ENCODE measurements at regions not wholly inside any gene's neighbourhood (a gene's known extent, or its start where the extent isn't known, plus 50 kb on each side); places are given as distances from the start of the nearest gene placed in this dataset.

- Mint-ChIP-seq H3K27me3 (ENCODE audit: unreplicated experiment) (peaks cover 11% of the 10 kb centered on the region), H3K4me3 (ENCODE audit: unreplicated experiment) (peak overlapping the region; percentile 10), H3K4me1 (ENCODE audit: unreplicated experiment) (peaks cover 8% of the 10 kb centered on the region), H3K9me3 (ENCODE audit: unreplicated experiment) (no peaks in the 10 kb centered on the region), H3K27ac (ENCODE audit: unreplicated experiment) (no peak overlapping the region), H3K36me3 (ENCODE audit: low read depth, unreplicated experiment) (peaks cover 7% of the 10 kb centered on the region)
- TF ChIP-seq CTCF (IDR thresholded peaks at IDR 0.05; ENCODE audit: unreplicated experiment), result no peak
- DNase-seq (ENCODE audit: low spot score), result no peak
Measured at GRCh38 chr16:11492808-11493530, 93.8 kb downstream of the LITAF start.

GRCh38 chr16:11493531-11493929 lies 93.2 kb downstream of the LITAF start:
- TF ChIP-seq CTCF (IDR thresholded peaks at IDR 0.05; ENCODE audit: unreplicated experiment), result no peak
- no peaks in the 10 kb centered on the region for H3K9me3 Mint-ChIP-seq (ENCODE audit: unreplicated experiment)
- no peak for DNase-seq (ENCODE audit: low spot score)
- peaks cover 8% of the 10 kb centered on the region for H3K4me1 Mint-ChIP-seq (ENCODE audit: unreplicated experiment)
- H3K36me3 Mint-ChIP-seq (ENCODE audit: low read depth, unreplicated experiment), result peaks cover 7% of the 10 kb centered on the region
- no peak overlapping the region for H3K4me3 Mint-ChIP-seq (ENCODE audit: unreplicated experiment)
- peaks cover 11% of the 10 kb centered on the region for H3K27me3 Mint-ChIP-seq (ENCODE audit: unreplicated experiment)
- no peak overlapping the region for H3K27ac Mint-ChIP-seq (ENCODE audit: unreplicated experiment)

DNA sequence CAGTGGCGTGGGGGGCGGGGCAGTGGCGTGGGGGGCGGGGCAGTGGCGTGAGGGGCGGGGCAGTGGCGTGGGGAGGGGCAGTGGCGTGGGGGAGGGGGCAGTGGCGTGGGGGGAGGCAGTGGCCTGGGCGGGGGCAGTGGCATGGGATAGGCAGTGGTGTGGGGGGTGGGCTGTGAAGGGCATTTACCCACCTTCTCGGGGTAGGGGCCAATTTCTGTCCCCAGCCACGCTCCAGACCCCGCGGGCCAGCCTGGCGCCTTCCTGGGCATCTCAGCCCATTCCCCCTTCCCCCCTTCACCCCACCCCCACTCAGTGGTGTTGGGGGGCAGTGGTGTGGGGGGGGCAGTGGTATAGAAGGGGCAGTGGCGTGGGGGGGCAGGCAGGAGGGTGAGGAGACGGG lies 92.7 kb downstream of the LITAF start:
- no peak for DNase-seq (ENCODE audit: low spot score)
- Mint-ChIP-seq H3K4me3 (ENCODE audit: unreplicated experiment) (no peak overlapping the region), H3K4me1 (ENCODE audit: unreplicated experiment) (peaks cover 8% of the 10 kb centered on the region), H3K27ac (ENCODE audit: unreplicated experiment) (no peak overlapping the region), H3K36me3 (ENCODE audit: low read depth, unreplicated experiment) (peaks cover 7% of the 10 kb centered on the region), H3K9me3 (ENCODE audit: unreplicated experiment) (no peaks in the 10 kb centered on the region), H3K27me3 (ENCODE audit: unreplicated experiment) (peaks cover 11% of the 10 kb centered on the region)
- TF ChIP-seq CTCF (IDR thresholded peaks at IDR 0.05; ENCODE audit: unreplicated experiment), result no peak

GRCh38 chr16:11494433-11494832 lies 92.3 kb downstream of the LITAF start:
- Mint-ChIP-seq H3K27me3 (ENCODE audit: unreplicated experiment) (peaks cover 11% of the 10 kb centered on the region), H3K4me1 (ENCODE audit: unreplicated experiment) (peaks cover 8% of the 10 kb centered on the region), H3K36me3 (ENCODE audit: low read depth, unreplicated experiment) (peaks cover 7% of the 10 kb centered on the region), H3K27ac (ENCODE audit: unreplicated experiment) (no peak overlapping the region), H3K4me3 (ENCODE audit: unreplicated experiment) (no peak overlapping the region), H3K9me3 (ENCODE audit: unreplicated experiment) (no peaks in the 10 kb centered on the region)
- no peak for TF ChIP-seq CTCF (IDR thresholded peaks at IDR 0.05; ENCODE audit: unreplicated experiment)
- no peak for DNase-seq (ENCODE audit: low spot score)

DNA sequence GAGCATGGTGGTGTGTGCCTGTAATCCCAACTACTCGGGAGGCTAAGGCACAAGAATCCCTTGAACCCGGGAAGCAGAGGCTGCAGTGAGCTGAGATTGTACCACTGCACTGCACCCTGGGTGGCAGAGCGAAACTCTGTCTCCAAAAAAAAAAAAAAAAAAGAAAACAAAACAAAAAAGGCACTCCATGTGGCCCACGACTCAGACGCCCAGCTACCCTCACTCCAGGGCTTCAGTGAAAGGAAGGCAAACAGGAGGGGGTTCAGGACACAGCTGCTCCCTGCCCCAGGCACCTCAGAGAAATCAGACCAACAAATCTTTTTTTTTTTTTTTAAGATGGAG lies 91.7 kb downstream of the LITAF start:
- no peak for TF ChIP-seq CTCF (IDR thresholded peaks at IDR 0.05; ENCODE audit: unreplicated experiment)
- Mint-ChIP-seq H3K27me3 (ENCODE audit: unreplicated experiment) (peaks cover 11% of the 10 kb centered on the region), H3K36me3 (ENCODE audit: low read depth, unreplicated experiment) (peaks cover 7% of the 10 kb centered on the region), H3K4me3 (ENCODE audit: unreplicated experiment) (no peak overlapping the region), H3K27ac (ENCODE audit: unreplicated experiment) (no peak overlapping the region), H3K9me3 (ENCODE audit: unreplicated experiment) (no peaks in the 10 kb centered on the region), H3K4me1 (ENCODE audit: unreplicated experiment) (peaks cover 8% of the 10 kb centered on the region)
- DNase-seq (ENCODE audit: low spot score), result no peak
